ENCODE measurements at regions not wholly inside any gene's neighbourhood (a gene's known extent, or its start where the extent isn't known, plus 50 kb on each side); places are given as distances from the start of the nearest gene placed in this dataset.

GRCh38 chr5:13250464-13251291 lies 693.8 kb downstream of the DNAH5 start:
- Histone ChIP-seq H4K20me1 (no peaks in the 10 kb centered on the region), H3K9me3 (replicated peaks in 1 of 11) (no peaks in the 10 kb centered on the region), H3K27ac (peak overlapping the region in 3 of 11 experiments; percentile 56 to 66 (median 61); a peak in 1 of 22 replicates), H3K9ac (no peak overlapping the region; a peak in 1 of 22 replicates), H3K27me3 (no peaks in the 10 kb centered on the region), H3K4me2 (peak overlapping the region in 6 of 11 experiments; percentile 53 to 84 (median 82); a peak in 9 of 22 replicates), H3K4me1 (peaks cover 0 to 27% (median 20%) of the 10 kb centered on the region in 10 experiments; a peak in 14 of 20 replicates), H3K36me3 (no peaks in the 10 kb centered on the region), H3K4me3 (no peak overlapping the region)
- TF ChIP-seq Cebpa-rat (IDR thresholded peaks at IDR 0.05): no peak

GRCh38 chr5:13249854-13250253 lies 694.6 kb downstream of the DNAH5 start:
- no peak overlapping the region for H3K9ac ChIP-seq
- no peak overlapping the region for H3K4me2 ChIP-seq
- no peak overlapping the region for H3K27ac ChIP-seq
- no peaks in the 10 kb centered on the region for H3K36me3 ChIP-seq
- no peak overlapping the region for H3K4me3 ChIP-seq
- TF ChIP-seq Cebpa-rat (IDR thresholded peaks at IDR 0.05): no peak
- peaks cover 0 to 7% (median 1%) of the 10 kb centered on the region in 11 experiments; a peak in 14 of 22 replicates for H3K9me3 ChIP-seq (replicated peaks in 1 of 11)
- H3K27me3 ChIP-seq: no peaks in the 10 kb centered on the region
- no peaks in the 10 kb centered on the region for H4K20me1 ChIP-seq
- H3K4me1 ChIP-seq: peaks cover 0 to 27% (median 20%) of the 10 kb centered on the region in 10 experiments; a peak in 14 of 20 replicates

GRCh38 chr5:13248253-13248652 lies 696.2 kb downstream of the DNAH5 start:
- Histone ChIP-seq H3K36me3 (no peaks in the 10 kb centered on the region), H3K27me3 (no peaks in the 10 kb centered on the region), H3K9me3 (replicated peaks in 1 of 11) (peaks cover 5 to 20% (median 13%) of the 10 kb centered on the region in 11 experiments; a peak in 19 of 22 replicates)

GRCh38 chr5:13246053-13246452 lies 698.4 kb downstream of the DNAH5 start:
- no peak for TF ChIP-seq Cebpa-rat (IDR thresholded peaks at IDR 0.05)
- H4K20me1 ChIP-seq: no peaks in the 10 kb centered on the region
- H3K27me3 ChIP-seq: no peaks in the 10 kb centered on the region
- no peak overlapping the region for H3K27ac ChIP-seq
- H3K4me2 ChIP-seq: no peak overlapping the region
- H3K4me1 ChIP-seq: peaks cover 0 to 11% (median 2%) of the 10 kb centered on the region in 10 experiments; a peak in 10 of 20 replicates
- peaks cover 5 to 20% (median 13%) of the 10 kb centered on the region in 11 experiments; a peak in 19 of 22 replicates for H3K9me3 ChIP-seq (replicated peaks in 1 of 11)
- H3K4me3 ChIP-seq: no peak overlapping the region
- H3K9ac ChIP-seq: no peak overlapping the region
- no peaks in the 10 kb centered on the region for H3K36me3 ChIP-seq

More at GRCh38 chr5:13248253-13248652, 696.2 kb downstream of the DNAH5 start:
- no peak overlapping the region for H3K4me2 ChIP-seq
- H3K9ac ChIP-seq: no peak overlapping the region
- H3K4me1 ChIP-seq: peaks cover 0 to 27% (median 20%) of the 10 kb centered on the region in 10 experiments; a peak in 14 of 20 replicates
- no peaks in the 10 kb centered on the region for H4K20me1 ChIP-seq
- H3K4me3 ChIP-seq: no peak overlapping the region
- TF ChIP-seq Cebpa-rat (IDR thresholded peaks at IDR 0.05): no peak
- no peak overlapping the region for H3K27ac ChIP-seq

- Histone ChIP-seq H4K20me1 (no peaks in the 10 kb centered on the region), H3K9me3 (replicated peaks in 1 of 11) (peaks cover 5 to 20% (median 13%) of the 10 kb centered on the region in 11 experiments; a peak in 19 of 22 replicates), H3K9ac (no peak overlapping the region), H3K27me3 (no peaks in the 10 kb centered on the region), H3K4me1 (no peaks in the 10 kb centered on the region), H3K4me2 (no peak overlapping the region), H3K36me3 (no peaks in the 10 kb centered on the region), H3K27ac (no peak overlapping the region), H3K4me3 (no peak overlapping the region)
- TF ChIP-seq Cebpa-rat (IDR thresholded peaks at IDR 0.05): no peak
Observed at GRCh38 chr5:13244151-13244550, 700.3 kb downstream of the DNAH5 start.

GRCh38 chr5:13227513-13227912 lies 717.0 kb downstream of the DNAH5 start:
- H3K4me2 ChIP-seq: no peak overlapping the region
- H3K9ac ChIP-seq: no peak overlapping the region
- TF ChIP-seq Cebpa-rat (IDR thresholded peaks at IDR 0.05): no peak
- no peaks in the 10 kb centered on the region for H3K27me3 ChIP-seq
- H3K9me3 ChIP-seq (replicated peaks in 1 of 11): no peaks in the 10 kb centered on the region
- no peak overlapping the region for H3K27ac ChIP-seq
- H3K4me1 ChIP-seq: peaks cover 0 to 16% (median 0%) of the 10 kb centered on the region in 10 experiments; a peak in 5 of 20 replicates
- no peaks in the 10 kb centered on the region for H4K20me1 ChIP-seq
- no peaks in the 10 kb centered on the region for H3K36me3 ChIP-seq
- H3K4me3 ChIP-seq: no peak overlapping the region

GRCh38 chr5:13218518-13218917 lies 726.0 kb downstream of the DNAH5 start:
- no peak overlapping the region for H3K4me2 ChIP-seq
- no peak overlapping the region for H3K27ac ChIP-seq
- no peak overlapping the region for H3K4me3 ChIP-seq
- no peak overlapping the region for H3K9ac ChIP-seq
- H3K36me3 ChIP-seq: no peaks in the 10 kb centered on the region
- no peaks in the 10 kb centered on the region for H3K27me3 ChIP-seq
- no peaks in the 10 kb centered on the region for H3K9me3 ChIP-seq (replicated peaks in 1 of 11)
- no peak for TF ChIP-seq Cebpa-rat (IDR thresholded peaks at IDR 0.05)
- H4K20me1 ChIP-seq: no peaks in the 10 kb centered on the region
- H3K4me1 ChIP-seq: no peaks in the 10 kb centered on the region

GRCh38 chr5:13217636-13218035 lies 726.9 kb downstream of the DNAH5 start:
- no peak overlapping the region for H3K4me3 ChIP-seq
- H3K9ac ChIP-seq: no peak overlapping the region
- H3K27me3 ChIP-seq: no peaks in the 10 kb centered on the region
- H3K4me1 ChIP-seq: no peaks in the 10 kb centered on the region
- no peak overlapping the region for H3K4me2 ChIP-seq
- no peaks in the 10 kb centered on the region for H3K9me3 ChIP-seq (replicated peaks in 1 of 11)
- no peaks in the 10 kb centered on the region for H4K20me1 ChIP-seq
- H3K36me3 ChIP-seq: no peaks in the 10 kb centered on the region
- no peak overlapping the region for H3K27ac ChIP-seq
- no peak for TF ChIP-seq Cebpa-rat (IDR thresholded peaks at IDR 0.05)

- H3K4me1 ChIP-seq: no peaks in the 10 kb centered on the region
- H4K20me1 ChIP-seq: no peaks in the 10 kb centered on the region
- H3K36me3 ChIP-seq: no peaks in the 10 kb centered on the region
- no peak overlapping the region for H3K4me3 ChIP-seq
- no peaks in the 10 kb centered on the region for H3K9me3 ChIP-seq (replicated peaks in 1 of 11)
- no peaks in the 10 kb centered on the region for H3K27me3 ChIP-seq
- TF ChIP-seq Cebpa-rat (IDR thresholded peaks at IDR 0.05): no peak
- no peak overlapping the region for H3K9ac ChIP-seq
- no peak overlapping the region for H3K4me2 ChIP-seq
- no peak overlapping the region for H3K27ac ChIP-seq
Observed at GRCh38 chr5:13215806-13216205, 728.7 kb downstream of the DNAH5 start.

- H3K36me3 ChIP-seq: no peaks in the 10 kb centered on the region
- H3K4me2 ChIP-seq: no peak overlapping the region
- H3K27me3 ChIP-seq: no peaks in the 10 kb centered on the region
- H3K9me3 ChIP-seq (replicated peaks in 1 of 11): no peaks in the 10 kb centered on the region
- H3K9ac ChIP-seq: no peak overlapping the region
- TF ChIP-seq Cebpa-rat (IDR thresholded peaks at IDR 0.05): no peak
- no peak overlapping the region for H3K4me3 ChIP-seq
- no peak overlapping the region for H3K27ac ChIP-seq
- H3K4me1 ChIP-seq: no peaks in the 10 kb centered on the region
- H4K20me1 ChIP-seq: no peaks in the 10 kb centered on the region
Observed at GRCh38 chr5:13215370-13215769, 729.1 kb downstream of the DNAH5 start.
